ENCODE measurements at regions not wholly inside any gene's neighbourhood (a gene's known extent, or its start where the extent isn't known, plus 50 kb on each side); places are given as distances from the start of the nearest gene placed in this dataset.

- Histone ChIP-seq H3K27ac (ENCODE audit: control insufficient read depth, insufficient read depth) (no peak overlapping the region), H3K9ac (ENCODE audit: control insufficient read depth, insufficient read depth, low read length) (no peak overlapping the region), H3K27me3 (replicated peaks in 1 of 2; ENCODE audit: control insufficient read depth in 2 of 2, insufficient read depth in 2 of 2, low read length in 1 of 2) (peaks cover 0 to 2% of the 10 kb centered on the region in 2 experiments; a peak in 1 of 4 replicates), H3K36me3 (ENCODE audit: control insufficient read depth in 2 of 2, insufficient read depth in 2 of 2, low read length in 1 of 2) (no peaks in the 10 kb centered on the region), H3K79me2 (ENCODE audit: control insufficient read depth, insufficient read depth, low read length) (no peaks in the 10 kb centered on the region), H2AFZ (ENCODE audit: control insufficient read depth, low read depth, low read length) (no peak overlapping the region), H3K9me3 (replicated peaks; ENCODE audit: control insufficient read depth, insufficient read depth, low read length) (no peaks in the 10 kb centered on the region; the same call in 2 of the 3 replicates), H3K4me1 (ENCODE audit: control insufficient read depth, insufficient read depth, low read length) (peaks cover 2% of the 10 kb centered on the region), H4K20me1 (ENCODE audit: control insufficient read depth, insufficient read depth) (no peaks in the 10 kb centered on the region), H3K4me3 (no peak overlapping the region), H3K4me2 (ENCODE audit: control insufficient read depth, insufficient read depth) (no peak overlapping the region)
- WGBS (ENCODE audit: insufficient coverage, insufficient replicate concordance, low lambda C conversion rate, missing lambda C conversion rate): 0% methylated on average over 2 of the region's 2 CpGs
- no TSS peak for BruUV-seq (replicated peaks)
- ChIA-PET CTCF (no interaction called here), POLR2A (no interaction called here), SMC1A (ENCODE audit: uncharacterized antibody, unreplicated experiment) (no interaction called here), RAD21 (ENCODE audit: unreplicated experiment) (no interaction called here)
- DNase-seq (ENCODE audit: low read depth, low spot score) (no peak), ATAC-seq (no peak), FAIRE-seq (peak; percentile 65)
- no peak for TF ChIP-seq NR2C1 (IDR thresholded peaks at IDR 0.05)
- no peak for TF ChIP-seq KDM1A (IDR thresholded peaks at IDR 0.05; ENCODE audit: borderline replicate concordance)
- intact Hi-C loops (cut with micrococcal nuclease; ENCODE audit: unreplicated experiment): no loop called here
- in situ Hi-C loops (cut with MboI): no loop called here
These were observed 63.5 kb upstream of the MFGE8 start for GRCh38 chr15:88976656-88977055.

GRCh38 chr15:88979674-88980073 lies 66.5 kb upstream of the MFGE8 start:
- H4K20me1 ChIP-seq (ENCODE audit: control insufficient read depth, insufficient read depth): no peaks in the 10 kb centered on the region
- H3K27me3 ChIP-seq (replicated peaks in 1 of 2; ENCODE audit: control insufficient read depth in 2 of 2, insufficient read depth in 2 of 2, low read length in 1 of 2): peaks cover 0 to 2% of the 10 kb centered on the region in 2 experiments; a peak in 1 of 4 replicates
- peak; percentile 7 for FAIRE-seq
- 63% methylated on average over 8 of the region's 8 CpGs for WGBS (ENCODE audit: insufficient coverage, insufficient replicate concordance, low lambda C conversion rate, missing lambda C conversion rate)
- ChIA-PET CTCF (interaction anchor here (0.7 to 1.4 kb wide), 2 partner anchors 14 to 23 kb away, joined by 3 to 4 read pairs; no protein-coding TSS in a partner anchor), POLR2A (no interaction called here), RAD21 (ENCODE audit: unreplicated experiment) (interaction anchor here (1.5 kb wide), 1 partner anchor 23 kb away, joined by 5 read pairs; no protein-coding TSS in a partner anchor), SMC1A (ENCODE audit: uncharacterized antibody, unreplicated experiment) (no interaction called here)
- no peak overlapping the region for H3K27ac ChIP-seq (ENCODE audit: control insufficient read depth, insufficient read depth)
- in situ Hi-C loops (cut with MboI): no loop called here
- no peaks in the 10 kb centered on the region for H3K36me3 ChIP-seq (ENCODE audit: control insufficient read depth in 2 of 2, insufficient read depth in 2 of 2, low read length in 1 of 2)
- no peak for DNase-seq (ENCODE audit: low read depth, low spot score)
- ATAC-seq: no peak
- no peak overlapping the region for H3K4me2 ChIP-seq (ENCODE audit: control insufficient read depth, insufficient read depth)
- no peaks in the 10 kb centered on the region for H3K79me2 ChIP-seq (ENCODE audit: control insufficient read depth, insufficient read depth, low read length)
- no peaks in the 10 kb centered on the region for H3K9me3 ChIP-seq (replicated peaks; ENCODE audit: control insufficient read depth, insufficient read depth, low read length)
- H2AFZ ChIP-seq (ENCODE audit: control insufficient read depth, low read depth, low read length): no peak overlapping the region
- H3K4me1 ChIP-seq (ENCODE audit: control insufficient read depth, insufficient read depth, low read length): peaks cover 19% of the 10 kb centered on the region
- BruUV-seq (replicated peaks): no TSS peak
- no peak overlapping the region for H3K4me3 ChIP-seq
- H3K9ac ChIP-seq (ENCODE audit: control insufficient read depth, insufficient read depth, low read length): no peak overlapping the region
- TF ChIP-seq ZNF207 (IDR thresholded peaks at IDR 0.05; ENCODE audit: borderline replicate concordance) (no peak), NKRF (conservative IDR thresholded peaks at IDR 0.05) (no peak)
- intact Hi-C loops (cut with micrococcal nuclease; ENCODE audit: unreplicated experiment): no loop called here

Measured in GM12878 (cell line).